ENCODE measurements at regions not wholly inside any gene's neighbourhood (a gene's known extent, or its start where the extent isn't known, plus 50 kb on each side); places are given as distances from the start of the nearest gene placed in this dataset.

DNA sequence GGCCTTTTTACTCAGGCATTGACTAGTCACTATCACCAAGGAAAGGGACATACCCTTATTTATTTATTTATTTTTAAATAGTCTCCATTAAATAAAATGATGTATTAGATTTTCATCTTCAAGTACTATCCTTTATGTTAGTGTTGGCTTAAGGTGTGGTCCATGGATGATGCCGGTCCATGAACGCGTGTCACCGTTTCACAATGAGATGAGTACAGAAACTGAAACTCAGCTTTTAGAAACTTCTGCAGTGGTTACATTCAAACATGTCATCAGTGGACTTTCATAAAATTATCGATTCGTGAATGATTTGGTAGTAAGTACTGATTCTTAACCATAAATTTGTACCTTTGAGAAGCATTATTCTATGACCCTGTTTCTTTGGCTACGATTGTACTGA, 166.6 kb downstream of the SATB1 start:
- Histone ChIP-seq H3K4me3 (no peak overlapping the region), H3K4me1 (ENCODE audit: insufficient read depth) (no peaks in the 10 kb centered on the region), H3K9me3 (no peaks in the 10 kb centered on the region), H3K36me3 (no peaks in the 10 kb centered on the region), H3K27me3 (no peaks in the 10 kb centered on the region), H3K27ac (no peak overlapping the region)
- intact Hi-C loops (cut with DNase I), result no loop called here
- WGBS, 3 donors, result 97 to 98% (median 98%) methylated on average over 7 of the region's 7 CpGs
- no peak for DNase-seq
- TF ChIP-seq POLR2A (IDR thresholded peaks at IDR 0.05) (no peak), EP300 (IDR thresholded peaks at IDR 0.05) (no peak)
- TF ChIP-seq, protein P1, sequence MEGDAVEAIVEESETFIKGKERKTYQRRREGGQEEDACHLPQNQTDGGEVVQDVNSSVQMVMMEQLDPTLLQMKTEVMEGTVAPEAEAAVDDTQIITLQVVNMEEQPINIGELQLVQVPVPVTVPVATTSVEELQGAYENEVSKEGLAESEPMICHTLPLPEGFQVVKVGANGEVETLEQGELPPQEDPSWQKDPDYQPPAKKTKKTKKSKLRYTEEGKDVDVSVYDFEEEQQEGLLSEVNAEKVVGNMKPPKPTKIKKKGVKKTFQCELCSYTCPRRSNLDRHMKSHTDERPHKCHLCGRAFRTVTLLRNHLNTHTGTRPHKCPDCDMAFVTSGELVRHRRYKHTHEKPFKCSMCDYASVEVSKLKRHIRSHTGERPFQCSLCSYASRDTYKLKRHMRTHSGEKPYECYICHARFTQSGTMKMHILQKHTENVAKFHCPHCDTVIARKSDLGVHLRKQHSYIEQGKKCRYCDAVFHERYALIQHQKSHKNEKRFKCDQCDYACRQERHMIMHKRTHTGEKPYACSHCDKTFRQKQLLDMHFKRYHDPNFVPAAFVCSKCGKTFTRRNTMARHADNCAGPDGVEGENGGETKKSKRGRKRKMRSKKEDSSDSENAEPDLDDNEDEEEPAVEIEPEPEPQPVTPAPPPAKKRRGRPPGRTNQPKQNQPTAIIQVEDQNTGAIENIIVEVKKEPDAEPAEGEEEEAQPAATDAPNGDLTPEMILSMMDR (IDR thresholded peaks at IDR 0.05), result no peak

GRCh38 chr3:18252578-18252977, 172.6 kb downstream of the SATB1 start:
- TF ChIP-seq POLR2A (IDR thresholded peaks at IDR 0.05) (no peak), EP300 (IDR thresholded peaks at IDR 0.05) (no peak)
- TF ChIP-seq, protein P1 (IDR thresholded peaks at IDR 0.05), result no peak
- no peak overlapping the region for H3K4me3 ChIP-seq
- 60 to 66% (median 62%) methylated on average over 4 of the region's 4 CpGs for WGBS, 3 donors
- DNase-seq, result no peak
- H3K36me3 ChIP-seq, result no peaks in the 10 kb centered on the region
- no peak overlapping the region for H3K27ac ChIP-seq
- H3K4me1 ChIP-seq (ENCODE audit: insufficient read depth), result no peaks in the 10 kb centered on the region
- H3K9me3 ChIP-seq, result no peaks in the 10 kb centered on the region
- no peaks in the 10 kb centered on the region for H3K27me3 ChIP-seq
- intact Hi-C loops (cut with DNase I), result no loop called here

DNA sequence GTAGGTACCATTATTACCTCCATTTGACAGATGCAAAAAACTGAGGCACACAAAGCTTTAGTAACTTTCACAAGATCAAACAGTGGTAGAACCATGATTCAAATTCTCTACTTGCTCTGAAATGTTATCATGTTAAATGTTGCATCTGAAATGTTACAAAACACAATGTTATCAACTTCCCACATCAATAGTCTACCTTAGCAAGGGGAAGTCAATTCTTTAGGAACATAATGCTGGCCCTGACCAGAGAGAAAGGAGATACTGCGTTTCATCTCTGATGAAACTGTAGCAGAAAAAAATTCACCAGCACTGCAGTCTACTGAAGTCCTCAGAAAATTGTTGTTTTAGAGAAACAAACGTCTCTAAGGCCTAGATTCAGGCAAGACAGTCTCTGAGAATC, 174.1 kb downstream of the SATB1 start:
- DNase-seq, result no peak
- 62 to 84% (median 62%) methylated on average over 2 of the region's 2 CpGs for WGBS, 3 donors
- intact Hi-C loops (cut with DNase I), result no loop called here
- Histone ChIP-seq H3K27ac (no peak overlapping the region), H3K27me3 (no peaks in the 10 kb centered on the region), H3K9me3 (no peaks in the 10 kb centered on the region), H3K36me3 (no peaks in the 10 kb centered on the region), H3K4me1 (ENCODE audit: insufficient read depth) (no peaks in the 10 kb centered on the region), H3K4me3 (no peak overlapping the region)
- TF ChIP-seq EP300 (IDR thresholded peaks at IDR 0.05) (no peak), POLR2A (IDR thresholded peaks at IDR 0.05) (no peak)
- TF ChIP-seq, protein P1 (IDR thresholded peaks at IDR 0.05), result no peak

DNA sequence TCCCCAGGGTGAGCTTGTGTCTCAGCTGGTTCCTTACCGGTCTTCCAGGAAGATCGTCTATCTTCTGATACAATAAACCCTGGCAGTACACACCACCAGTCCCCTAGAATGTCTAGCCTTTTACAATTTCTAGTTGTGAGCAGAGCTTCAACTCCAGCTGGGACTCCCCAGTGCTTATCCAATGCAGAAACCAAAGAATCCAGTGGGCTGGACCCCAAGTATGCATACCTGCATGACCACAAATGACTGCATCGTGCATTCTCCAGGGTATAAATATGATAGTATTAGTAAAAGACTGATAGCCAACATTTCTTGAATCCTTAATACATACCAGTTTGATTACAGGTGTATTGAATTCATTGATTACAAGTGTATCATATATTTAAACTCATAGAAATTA, 176.0 kb downstream of the SATB1 start:
- no peak for DNase-seq
- Histone ChIP-seq H3K27me3 (no peaks in the 10 kb centered on the region), H3K27ac (no peak overlapping the region), H3K4me3 (no peak overlapping the region), H3K4me1 (ENCODE audit: insufficient read depth) (no peaks in the 10 kb centered on the region), H3K36me3 (no peaks in the 10 kb centered on the region), H3K9me3 (no peaks in the 10 kb centered on the region)
- 75 to 86% (median 80%) methylated on average over 3 of the region's 3 CpGs for WGBS, 3 donors
- intact Hi-C loops (cut with DNase I), result no loop called here
- no peak for TF ChIP-seq POLR2A (IDR thresholded peaks at IDR 0.05)
- TF ChIP-seq, protein P1 (IDR thresholded peaks at IDR 0.05), result no peak
- TF ChIP-seq EP300 (IDR thresholded peaks at IDR 0.05), result no peak

All from ovary (tissue), 7 donors.